Ectodermal cell (in vitro differentiated cells): ENCODE measurements at regions not wholly inside any gene's neighbourhood (a gene's known extent, or its start where the extent isn't known, plus 50 kb on each side); places are given as distances from the start of the nearest gene placed in this dataset.
"Not testable (repeated sequence)": the region's sequence is repeated elsewhere in the genome, so short reads cannot be mapped to it uniquely, and the experiment has no call there.

Experiments used
- H3K27ac ChIP-seq: 2 replicates; pipeline ENCODE4 v1.7.0; 2013; ENCODE audit warnings: mild to moderate bottlenecking, low read depth, low read length; ENCODE audit not compliant: insufficient read depth, poor library complexity, severe bottlenecking
- H3K27me3 ChIP-seq: 2 replicates; pipeline ENCODE4 v1.7.0; 2013; ENCODE audit warnings: mild to moderate bottlenecking, low read length; ENCODE audit not compliant: insufficient read depth, control insufficient read depth, poor library complexity, severe bottlenecking
- H3K36me3 ChIP-seq: one replicate; pipeline ENCODE4 v1.7.0; 2013; ENCODE audit warnings: low read length; ENCODE audit not compliant: control insufficient read depth, insufficient read depth
- H3K4me1 ChIP-seq: one replicate; pipeline ENCODE4 v1.7.0; 2013; ENCODE audit warnings: low read length; ENCODE audit not compliant: control insufficient read depth, insufficient read depth
- H3K4me3 ChIP-seq: 2 replicates; pipeline ENCODE4 v1.7.0; 2013; ENCODE audit warnings: low read depth, low read length, control low read depth; ENCODE audit not compliant: insufficient read depth
- H3K9me3 ChIP-seq: 2 replicates; pipeline ENCODE4 v1.7.0; 2013; ENCODE audit warnings: mild to moderate bottlenecking, low read length, moderate library complexity; ENCODE audit not compliant: control insufficient read depth
- WGBS, 2 experiments: methylation state at CpG; one replicate each; pipeline ENCODE4 v1.1.7; 2013; ENCODE audit warnings: missing lambda C conversion rate in 2 of 2; 5-methylcytosine and 5-hydroxymethylcytosine counted together

- H3K4me3 ChIP-seq, H3K9me3 ChIP-seq, H3K27ac ChIP-seq, H3K4me1 ChIP-seq, H3K36me3 ChIP-seq, H3K27me3 ChIP-seq: not testable (repeated sequence)
- 76 to 80% methylated on average over 4 of the region's 4 CpGs for WGBS, 2 experiments
Observed at GRCh38 chr9:101838988-101839387, 100.5 kb upstream of the GRIN3A start.

GRCh38 chr9:101836021-101836420 is 97.6 kb upstream of the GRIN3A start:
- no peaks in the 10 kb centered on the region for H3K9me3 ChIP-seq
- H3K27me3 ChIP-seq, result no peaks in the 10 kb centered on the region
- no peak overlapping the region for H3K27ac ChIP-seq
- 40% methylated on average over 2 of the region's 2 CpGs for WGBS, 2 experiments
- no peak overlapping the region for H3K4me3 ChIP-seq
- no peaks in the 10 kb centered on the region for H3K4me1 ChIP-seq
- H3K36me3 ChIP-seq, result no peaks in the 10 kb centered on the region

DNA sequence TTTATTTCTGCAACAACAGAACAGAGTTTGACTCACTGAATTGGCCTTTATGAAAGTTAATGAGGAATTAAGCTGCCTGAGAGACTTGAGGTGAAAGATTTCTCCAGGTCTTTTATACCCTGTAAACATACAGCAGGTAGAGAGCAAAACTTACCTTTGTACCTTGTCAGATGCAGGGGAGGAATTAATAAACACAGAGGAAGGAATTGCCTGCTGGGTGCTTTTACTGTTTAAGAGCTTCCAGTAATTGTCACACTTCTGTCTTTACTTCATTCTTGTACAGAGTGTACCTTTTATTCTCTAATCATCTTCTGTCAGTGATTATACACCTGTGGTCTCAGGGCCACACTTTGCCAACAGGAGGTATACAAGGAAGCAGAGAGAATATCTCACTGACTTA is 94.0 kb upstream of the GRIN3A start:
- no peaks in the 10 kb centered on the region for H3K27me3 ChIP-seq
- H3K9me3 ChIP-seq, result no peaks in the 10 kb centered on the region
- H3K4me1 ChIP-seq, result no peaks in the 10 kb centered on the region
- H3K27ac ChIP-seq, result no peak overlapping the region
- H3K4me3 ChIP-seq, result no peak overlapping the region
- no peaks in the 10 kb centered on the region for H3K36me3 ChIP-seq

DNA sequence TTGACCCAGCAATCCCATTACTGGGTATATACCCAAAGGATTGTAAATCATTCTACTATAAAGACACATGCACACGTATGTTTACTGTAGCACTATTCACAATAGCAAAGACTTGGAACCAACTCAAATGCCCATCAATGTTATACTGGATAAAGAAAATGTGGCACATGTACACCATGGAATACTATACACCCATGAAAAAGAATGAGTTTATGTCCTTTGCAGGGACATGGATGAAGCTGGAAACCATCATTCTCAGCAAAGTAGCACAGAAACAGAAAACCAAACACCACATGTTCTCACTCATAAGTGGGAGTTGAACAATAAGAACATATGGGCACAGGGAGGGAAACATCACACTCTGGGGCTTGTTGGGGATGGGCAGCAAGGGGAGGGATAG is 83.0 kb upstream of the GRIN3A start:
- H3K27me3 ChIP-seq, H3K27ac ChIP-seq, H3K4me3 ChIP-seq, H3K36me3 ChIP-seq, H3K4me1 ChIP-seq, H3K9me3 ChIP-seq: not testable (repeated sequence)
- WGBS, 2 experiments, result 67 to 75% methylated on average over 1 of the region's 1 CpG

DNA sequence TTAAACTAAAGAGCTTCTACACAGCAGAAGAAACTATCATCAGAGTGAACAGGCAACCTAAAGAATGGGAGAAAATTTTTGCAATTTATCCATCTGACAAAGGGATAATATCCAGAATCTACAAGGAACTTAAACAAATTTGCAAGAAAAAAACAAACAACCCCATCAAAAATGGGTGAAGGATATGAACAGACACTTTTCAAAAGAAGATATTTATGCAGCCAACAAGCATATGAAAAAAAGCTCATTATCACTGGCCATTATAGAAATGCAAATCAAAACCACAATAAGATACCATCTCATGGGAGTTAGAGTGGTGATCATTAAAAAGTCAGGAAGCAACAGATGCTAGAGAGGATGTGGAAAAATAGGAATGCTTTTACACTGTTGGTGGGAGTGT is 82.5 kb upstream of the GRIN3A start:
- H3K4me3 ChIP-seq, H3K9me3 ChIP-seq, H3K27me3 ChIP-seq, H3K27ac ChIP-seq, H3K4me1 ChIP-seq, H3K36me3 ChIP-seq: not testable (repeated sequence)

DNA sequence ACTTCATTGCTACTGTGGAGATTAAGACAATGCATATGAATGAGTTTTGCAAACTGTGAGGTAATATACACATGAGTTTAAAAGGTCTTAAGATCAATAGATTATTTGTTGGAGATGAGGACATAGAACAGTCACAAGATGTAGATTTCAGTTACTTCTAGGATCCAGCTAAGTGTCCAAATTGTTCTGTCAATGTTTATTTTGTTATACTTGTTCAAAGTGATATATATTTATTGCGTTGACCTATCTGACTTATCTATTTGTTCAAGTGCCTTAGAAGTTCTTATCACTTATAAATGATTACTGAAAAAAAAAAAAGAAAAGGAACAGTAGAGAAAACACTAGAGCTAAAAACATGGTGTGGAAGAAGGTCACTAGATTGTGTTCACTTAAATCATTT is 75.6 kb upstream of the GRIN3A start:
- Histone ChIP-seq H3K36me3 (no peaks in the 10 kb centered on the region), H3K27ac (no peak overlapping the region), H3K27me3 (no peaks in the 10 kb centered on the region), H3K4me1 (no peaks in the 10 kb centered on the region), H3K9me3 (peaks cover 3% of the 10 kb centered on the region), H3K4me3 (no peak overlapping the region)
- WGBS, 2 experiments, result no CpG with 5 or more reads among the region's 1 CpG

- not testable (repeated sequence) for H3K9me3 ChIP-seq, H3K27me3 ChIP-seq, H3K4me1 ChIP-seq, H3K27ac ChIP-seq, H3K36me3 ChIP-seq, H3K4me3 ChIP-seq
- WGBS, 2 experiments, result 85 to 91% methylated on average over 4 of the region's 4 CpGs
Observed at GRCh38 chr9:101807879-101808278, 69.4 kb upstream of the GRIN3A start.

- H3K9me3 ChIP-seq, result peaks cover 3% of the 10 kb centered on the region
- WGBS, 2 experiments, result 77 to 86% methylated on average over 5 of the region's 5 CpGs
Observed at GRCh38 chr9:101796044-101796443, 57.6 kb upstream of the GRIN3A start.

GRCh38 chr9:101795147-101795546 is 56.7 kb upstream of the GRIN3A start:
- no peaks in the 10 kb centered on the region for H3K27me3 ChIP-seq
- no peak overlapping the region for H3K27ac ChIP-seq
- no peaks in the 10 kb centered on the region for H3K4me1 ChIP-seq
- 50 to 80% methylated on average over 1 to 2 of the region's 2 CpGs for WGBS, 2 experiments
- peaks cover 3% of the 10 kb centered on the region for H3K9me3 ChIP-seq
- H3K36me3 ChIP-seq, result no peaks in the 10 kb centered on the region
- H3K4me3 ChIP-seq, result no peak overlapping the region

More at GRCh38 chr9:101796044-101796443, 57.6 kb upstream of the GRIN3A start:
- no peaks in the 10 kb centered on the region for H3K27me3 ChIP-seq
- H3K27ac ChIP-seq, result no peak overlapping the region
- no peaks in the 10 kb centered on the region for H3K36me3 ChIP-seq
- H3K4me3 ChIP-seq, result no peak overlapping the region
- no peaks in the 10 kb centered on the region for H3K4me1 ChIP-seq

DNA sequence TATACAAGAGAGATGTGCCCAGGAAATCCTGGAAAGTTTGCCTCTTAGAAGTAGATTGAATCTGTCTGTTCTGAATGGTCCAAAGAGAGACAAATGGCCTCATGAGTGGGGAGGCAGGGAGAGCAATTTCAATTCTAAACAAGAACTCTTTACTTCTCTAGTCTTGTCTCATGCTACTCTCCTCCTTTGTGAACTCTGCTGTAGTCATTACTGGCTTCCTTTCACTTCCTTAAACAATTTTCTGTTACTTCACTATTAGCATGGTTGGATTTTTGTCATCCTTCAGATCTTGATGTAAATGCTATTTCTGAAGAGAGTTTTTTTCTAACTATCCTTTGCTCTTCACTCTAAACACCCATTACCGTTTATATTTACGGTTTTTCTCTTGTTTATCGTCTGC is 54.0 kb upstream of the GRIN3A start:
- peaks cover 3% of the 10 kb centered on the region for H3K9me3 ChIP-seq
- no peaks in the 10 kb centered on the region for H3K27me3 ChIP-seq
- H3K36me3 ChIP-seq, result no peaks in the 10 kb centered on the region
- H3K4me3 ChIP-seq, result no peak overlapping the region
- H3K4me1 ChIP-seq, result no peaks in the 10 kb centered on the region
- no peak overlapping the region for H3K27ac ChIP-seq
- 66% methylated on average over 3 of the region's 3 CpGs; no CpG with 5 or more reads in 1 of the 2 experiments for WGBS, 2 experiments

- no peak overlapping the region for H3K4me3 ChIP-seq
- H3K4me1 ChIP-seq, result no peaks in the 10 kb centered on the region
- 33 to 39% methylated on average over 3 of the region's 3 CpGs for WGBS, 2 experiments
- H3K9me3 ChIP-seq, result peaks cover 3% of the 10 kb centered on the region
- no peaks in the 10 kb centered on the region for H3K36me3 ChIP-seq
- no peak overlapping the region for H3K27ac ChIP-seq
- no peaks in the 10 kb centered on the region for H3K27me3 ChIP-seq
Observed at GRCh38 chr9:101791938-101792337, 53.5 kb upstream of the GRIN3A start.
